Endothelial cell of hepatic sinusoid (primary cell): ENCODE measurements at regions not wholly inside any gene's neighbourhood (a gene's known extent, or its start where the extent isn't known, plus 50 kb on each side); places are given as distances from the start of the nearest gene placed in this dataset.
"Not testable (repeated sequence)": the region's sequence is repeated elsewhere in the genome, so short reads cannot be mapped to it uniquely, and the experiment has no call there.

ENCODE experiments used
- in situ Hi-C: cut with HindIII; loops from 2 replicates; pipeline ENCODE4 v1.10.0; 2017; ENCODE audit warnings: low sequenced_read_pairs

GRCh38 chr4:187383181-187383580 is 612.4 kb upstream of the ZFP42 start:
- in situ Hi-C loops: no loop called here

GRCh38 chr4:187387739-187388138 is 607.8 kb upstream of the ZFP42 start:
- in situ Hi-C loops: no loop called here

GRCh38 chr4:187389420-187389819 is 606.2 kb upstream of the ZFP42 start:
- in situ Hi-C loops: no loop called here

- in situ Hi-C loops: no loop called here
Measured at GRCh38 chr4:187390646-187391045, 604.9 kb upstream of the ZFP42 start.

- in situ Hi-C loops: no loop called here
Measured at GRCh38 chr4:187393531-187394344, 601.8 kb upstream of the ZFP42 start.

- in situ Hi-C loops: no loop called here
Measured at GRCh38 chr4:187396106-187396505, 599.5 kb upstream of the ZFP42 start.

GRCh38 chr4:187408447-187408846 is 587.1 kb upstream of the ZFP42 start:
- in situ Hi-C loops: not testable (repeated sequence)

GRCh38 chr4:187413564-187414358 is 581.8 kb upstream of the ZFP42 start:
- in situ Hi-C loops: no loop called here

- in situ Hi-C loops: no loop called here
Measured at GRCh38 chr4:187414716-187415115, 580.9 kb upstream of the ZFP42 start.

- in situ Hi-C loops: no loop called here
Measured at GRCh38 chr4:187415231-187415630, 580.3 kb upstream of the ZFP42 start.

- in situ Hi-C loops: no loop called here
Measured at GRCh38 chr4:187416216-187416615, 579.4 kb upstream of the ZFP42 start.

- in situ Hi-C loops: no loop called here
Measured at GRCh38 chr4:187417721-187418120, 577.9 kb upstream of the ZFP42 start.

- in situ Hi-C loops: no loop called here
Measured at GRCh38 chr4:187422655-187423054, 572.9 kb upstream of the ZFP42 start.

- in situ Hi-C loops: no loop called here
Measured at GRCh38 chr4:187424636-187425035, 570.9 kb upstream of the ZFP42 start.

- in situ Hi-C loops: no loop called here
Measured at GRCh38 chr4:187426511-187426910, 569.1 kb upstream of the ZFP42 start.

- in situ Hi-C loops: loop anchor here (5.0 kb wide), 1 partner anchor 40 kb away; no protein-coding TSS in a partner anchor
Measured at GRCh38 chr4:187432310-187432709, 563.3 kb upstream of the ZFP42 start.

- in situ Hi-C loops: loop anchor here (5.0 kb wide), 1 partner anchor 39 kb away; no protein-coding TSS in a partner anchor
Measured at GRCh38 chr4:187433141-187433540, 562.4 kb upstream of the ZFP42 start.

GRCh38 chr4:187436251-187436650 is 559.3 kb upstream of the ZFP42 start:
- in situ Hi-C loops: no loop called here

- in situ Hi-C loops: no loop called here
Measured at GRCh38 chr4:187444061-187444460, 551.5 kb upstream of the ZFP42 start.

- in situ Hi-C loops: no loop called here
Measured at GRCh38 chr4:187449702-187450101, 545.9 kb upstream of the ZFP42 start.

GRCh38 chr4:187451776-187452175 is 543.8 kb upstream of the ZFP42 start:
- in situ Hi-C loops: no loop called here

- in situ Hi-C loops: no loop called here
Measured at GRCh38 chr4:187460016-187460415, 535.6 kb upstream of the ZFP42 start.
